Right lung (tissue), 2 donors: ENCODE measurements at regions not wholly inside any gene's neighbourhood (a gene's known extent, or its start where the extent isn't known, plus 50 kb on each side); places are given as distances from the start of the nearest gene placed in this dataset.

Experiments
- DNase-seq, 2 donors: peaks; one replicate each; pipeline ENCODE4 v3.0.0-alpha.2; 2013

- DNase-seq: no peak
Measured at GRCh38 chr7:41294556-41295454, 408.1 kb downstream of the INHBA start.

GRCh38 chr7:41292487-41292886 is 410.4 kb downstream of the INHBA start:
- no peak for DNase-seq

- DNase-seq: no peak
Measured at GRCh38 chr7:41287559-41288335, 415.1 kb downstream of the INHBA start.

- no peak for DNase-seq
Measured at GRCh38 chr7:41280491-41280890, 422.4 kb downstream of the INHBA start.

- DNase-seq: no peak
Measured at GRCh38 chr7:41277561-41277960, 425.3 kb downstream of the INHBA start.

- no peak for DNase-seq
Measured at GRCh38 chr7:41275255-41275654, 427.6 kb downstream of the INHBA start.

- no peak for DNase-seq
Measured at GRCh38 chr7:41274179-41274578, 428.7 kb downstream of the INHBA start.

GRCh38 chr7:41272664-41273063 is 430.2 kb downstream of the INHBA start:
- no peak for DNase-seq

GRCh38 chr7:41268878-41269277 is 434.0 kb downstream of the INHBA start:
- DNase-seq: no peak

GRCh38 chr7:41261080-41261479 is 441.8 kb downstream of the INHBA start:
- no peak for DNase-seq

- no peak for DNase-seq
Measured at GRCh38 chr7:41257660-41258059, 445.2 kb downstream of the INHBA start.

- DNase-seq: no peak
Measured at GRCh38 chr7:41256186-41256945, 446.5 kb downstream of the INHBA start.

GRCh38 chr7:41255716-41256115 is 447.2 kb downstream of the INHBA start:
- DNase-seq: no peak

GRCh38 chr7:41255113-41255512 is 447.8 kb downstream of the INHBA start:
- DNase-seq: no peak

GRCh38 chr7:41252957-41253356 is 449.9 kb downstream of the INHBA start:
- DNase-seq: no peak

GRCh38 chr7:41252551-41252950 is 450.3 kb downstream of the INHBA start:
- no peak for DNase-seq

GRCh38 chr7:41247143-41247865 is 455.6 kb downstream of the INHBA start:
- no peak for DNase-seq

- no peak for DNase-seq
Measured at GRCh38 chr7:41245916-41246315, 457.0 kb downstream of the INHBA start.

- DNase-seq: no peak
Measured at GRCh38 chr7:41244246-41244645, 458.6 kb downstream of the INHBA start.

GRCh38 chr7:41241641-41242040 is 461.2 kb downstream of the INHBA start:
- DNase-seq: no peak

- DNase-seq: no peak
Measured at GRCh38 chr7:41239596-41239995, 463.3 kb downstream of the INHBA start.
